GM19395 (cell line): ENCODE measurements at regions not wholly inside any gene's neighbourhood (a gene's known extent, or its start where the extent isn't known, plus 50 kb on each side); places are given as distances from the start of the nearest gene placed in this dataset.

Experiments
- ATAC-seq: cut with Tn5 transposase; IDR thresholded peaks from one replicate; pipeline ENCODE4 v1.9.1; 2021; ENCODE audit warnings: mild to moderate bottlenecking, moderate library complexity; ENCODE audit not compliant: unreplicated experiment

DNA sequence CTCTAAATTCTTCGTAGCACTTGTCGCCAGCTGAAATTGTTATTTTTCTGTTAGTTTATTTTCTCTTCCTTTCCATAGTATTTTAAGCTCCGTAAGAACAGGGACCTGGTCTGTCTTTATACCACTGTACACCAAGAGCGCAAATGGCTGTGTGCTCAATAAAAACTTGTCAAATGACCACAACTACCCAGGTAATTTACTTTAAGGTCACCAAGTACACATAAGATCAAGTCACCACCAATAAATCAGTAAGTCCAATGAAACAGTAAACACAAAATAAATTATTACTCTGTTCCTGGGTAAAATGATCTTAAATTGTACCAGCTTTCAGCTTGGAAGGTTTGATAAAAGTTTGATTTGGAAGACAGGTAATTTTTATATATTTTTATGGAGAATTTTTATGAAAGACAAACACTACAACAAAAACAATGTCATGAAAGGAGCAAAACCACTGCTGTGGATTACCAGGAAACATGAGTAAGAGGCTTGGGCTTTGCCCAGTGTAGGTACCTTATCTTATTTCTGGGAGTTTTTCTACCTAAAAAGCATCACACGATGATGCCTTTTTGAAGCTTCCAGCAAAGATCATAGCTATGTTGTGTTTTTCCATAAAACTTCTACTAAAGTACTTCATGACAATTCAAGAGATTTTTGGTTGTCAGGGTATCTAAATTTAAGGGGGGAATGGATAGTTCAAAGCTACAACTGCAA, 406.8 kb downstream of the SHQ1 start:
- no peak for ATAC-seq

DNA sequence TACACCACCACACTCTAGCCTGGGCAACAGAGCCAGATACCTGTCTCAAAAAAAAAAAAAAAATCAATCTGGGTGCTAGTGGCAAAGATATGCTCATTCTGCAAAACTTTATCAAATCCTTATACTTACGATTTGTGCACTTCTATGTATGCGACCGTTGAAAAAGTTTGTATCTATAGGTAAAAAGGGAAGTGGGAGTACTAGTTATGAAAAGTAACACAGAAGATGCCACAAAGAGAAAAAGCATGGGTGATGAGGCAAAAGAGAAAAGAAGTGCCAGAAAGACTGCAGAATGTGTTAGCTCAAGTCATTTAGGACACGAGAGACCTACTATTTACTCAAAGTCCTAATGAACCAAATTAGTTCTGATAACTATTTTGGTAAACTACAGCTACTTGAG, 407.8 kb downstream of the SHQ1 start:
- ATAC-seq: peak; percentile 48

DNA sequence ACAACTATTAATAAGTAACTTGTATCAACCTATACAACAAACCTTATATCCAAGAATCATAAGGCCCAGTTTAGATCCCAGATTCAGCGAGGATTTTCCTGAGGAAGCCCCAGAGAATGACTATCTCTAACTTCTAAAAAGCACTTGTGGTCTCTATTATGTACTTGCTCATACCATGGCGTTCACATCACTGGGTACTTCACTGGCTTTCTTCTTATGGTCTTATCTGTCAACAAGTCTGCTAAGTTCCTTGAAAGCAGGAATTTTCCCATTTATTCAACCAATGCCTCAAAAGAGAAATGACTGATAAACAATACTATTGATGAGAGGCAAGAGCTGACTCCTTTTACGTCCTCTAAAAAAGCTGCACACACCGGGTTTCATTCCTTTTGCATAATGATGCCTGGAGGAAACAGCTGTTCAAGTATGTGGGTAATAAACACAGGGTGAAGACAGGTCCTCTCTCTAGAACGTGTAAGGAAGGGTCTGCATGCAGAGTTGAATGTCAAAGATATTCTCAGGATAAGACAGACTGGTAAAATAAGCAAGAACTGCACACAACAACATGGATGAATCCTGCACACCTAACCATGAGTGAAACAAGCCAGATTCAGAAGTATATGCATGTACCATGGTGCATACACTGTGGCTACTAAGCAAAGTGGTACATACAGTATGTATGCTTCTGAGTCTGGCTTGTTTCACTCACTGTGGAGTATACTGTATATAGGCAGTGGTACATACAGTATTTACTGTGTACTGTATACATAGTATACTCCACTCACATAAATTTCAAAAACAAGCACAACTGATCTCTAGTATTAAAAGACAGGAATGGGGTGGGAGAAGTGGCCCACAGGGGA, 408.7 kb downstream of the SHQ1 start:
- ATAC-seq: peak; percentile 74

- no peak for ATAC-seq
These were observed 410.4 kb downstream of the SHQ1 start for GRCh38 chr3:72437661-72438406.

- ATAC-seq: no peak
These were observed 411.2 kb downstream of the SHQ1 start for GRCh38 chr3:72436863-72437592.

- ATAC-seq: no peak
These were observed 413.9 kb downstream of the SHQ1 start for GRCh38 chr3:72434296-72434695.

DNA sequence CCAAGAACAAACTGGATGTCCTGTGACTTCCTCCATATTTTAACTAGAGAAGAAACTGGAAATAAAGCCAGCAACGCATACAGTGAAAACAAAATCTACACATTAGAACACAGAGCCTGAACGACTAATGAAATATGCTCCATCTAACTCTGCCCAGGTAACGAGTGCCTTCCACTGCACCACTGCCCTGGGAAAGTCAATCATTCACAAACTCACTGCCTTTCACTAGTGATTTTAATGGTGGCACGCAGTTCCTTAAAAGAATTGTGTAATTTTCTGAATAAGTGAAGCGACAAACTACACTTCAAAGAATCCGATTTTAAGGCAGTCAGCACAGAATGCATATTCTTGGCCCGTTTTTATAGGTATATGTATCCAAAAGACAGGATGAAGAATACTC, 416.0 kb downstream of the SHQ1 start:
- no peak for ATAC-seq

DNA sequence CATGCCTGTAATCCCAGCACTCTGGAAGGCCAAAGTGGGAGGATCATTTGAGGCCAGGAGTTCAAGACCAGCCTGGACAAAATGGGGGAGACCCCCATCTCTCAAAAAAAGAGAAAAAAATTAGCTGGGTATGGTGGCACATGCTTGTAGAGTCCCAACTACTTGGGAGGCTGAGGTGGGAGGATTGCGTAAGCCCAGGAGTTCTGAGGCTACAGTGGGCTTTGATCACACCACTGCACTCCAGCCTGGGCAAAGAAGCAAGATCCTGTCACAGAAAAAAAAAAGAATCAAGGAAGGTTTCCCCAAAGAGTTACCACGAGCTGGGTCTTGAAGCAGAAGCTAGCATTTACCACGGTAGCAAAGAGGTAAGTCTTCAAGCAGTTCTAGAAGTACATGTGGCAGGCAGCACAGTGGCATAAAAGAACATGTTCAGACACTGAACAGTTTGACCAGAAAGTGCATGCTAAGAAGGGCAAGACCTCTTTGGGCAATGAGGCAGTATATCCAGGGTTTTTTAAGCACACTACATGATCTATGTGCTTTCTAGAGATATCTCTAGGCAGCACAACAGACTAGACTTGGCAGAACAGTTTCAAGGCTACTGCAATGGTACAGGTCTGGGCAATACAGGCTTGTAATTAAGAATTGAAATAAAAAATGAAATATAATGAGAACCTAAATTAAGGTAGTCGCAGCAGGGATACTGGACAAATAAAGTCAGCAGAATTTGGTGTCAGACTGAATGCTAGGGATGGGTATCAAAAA, 418.5 kb downstream of the SHQ1 start:
- ATAC-seq: no peak

DNA sequence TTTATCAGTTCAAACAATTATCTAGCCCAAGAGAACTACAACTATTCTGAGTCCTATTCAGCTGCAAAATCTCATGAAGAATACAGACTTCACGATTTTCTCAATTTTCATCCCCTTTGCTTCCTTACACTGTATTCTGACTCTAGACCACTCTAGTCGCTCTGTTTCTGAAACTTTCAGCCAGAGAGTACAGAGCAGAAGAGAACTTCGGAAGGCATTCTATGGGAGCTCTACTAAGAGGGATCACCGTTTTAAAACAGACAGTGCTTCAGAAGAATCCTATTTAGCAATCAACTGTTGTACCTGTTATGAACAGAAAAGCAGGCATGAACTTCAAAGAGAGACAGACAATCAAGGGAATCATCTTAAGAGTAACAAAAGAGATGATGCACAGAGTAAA, 419.4 kb downstream of the SHQ1 start:
- ATAC-seq: no peak

- no peak for ATAC-seq
These were observed 420.6 kb downstream of the SHQ1 start for GRCh38 chr3:72427624-72428023.

DNA sequence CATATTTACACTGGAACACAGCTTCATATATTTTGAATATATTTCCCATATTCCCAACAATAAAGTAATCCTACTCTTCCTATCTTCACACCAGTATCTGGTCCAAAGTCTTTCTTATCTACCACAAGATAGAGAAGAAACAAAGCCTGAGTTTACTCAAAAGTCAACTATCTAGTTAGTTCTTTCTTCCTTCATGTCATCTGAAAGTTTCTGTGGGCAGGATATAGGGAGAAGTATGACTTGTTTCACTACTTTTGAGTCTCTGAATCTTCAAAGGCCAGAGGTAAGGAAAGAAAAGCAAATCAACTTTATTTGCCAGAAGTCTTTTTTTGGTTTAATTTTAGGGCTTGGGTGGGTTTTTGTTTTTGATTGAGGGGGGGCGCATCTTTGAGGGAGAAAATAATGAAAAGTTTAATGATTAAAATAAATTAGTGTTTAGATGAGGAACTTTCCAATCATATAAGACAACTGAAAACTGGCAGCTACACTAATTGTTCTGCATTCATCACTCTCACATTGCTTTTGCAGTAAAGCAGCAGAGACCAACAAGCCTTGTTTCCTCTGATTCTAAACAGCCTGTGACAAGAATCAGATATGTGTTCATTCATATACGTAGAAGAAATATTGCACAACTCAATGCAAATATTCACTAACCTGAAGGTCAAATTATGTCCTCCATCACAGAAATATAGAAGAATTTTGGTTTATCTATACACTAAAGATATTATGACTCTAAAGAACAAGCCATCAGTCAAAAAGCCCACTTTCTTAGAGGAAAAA, 421.4 kb downstream of the SHQ1 start:
- peak; percentile 85 for ATAC-seq

GRCh38 chr3:72423643-72424042, 424.6 kb downstream of the SHQ1 start:
- ATAC-seq: no peak

DNA sequence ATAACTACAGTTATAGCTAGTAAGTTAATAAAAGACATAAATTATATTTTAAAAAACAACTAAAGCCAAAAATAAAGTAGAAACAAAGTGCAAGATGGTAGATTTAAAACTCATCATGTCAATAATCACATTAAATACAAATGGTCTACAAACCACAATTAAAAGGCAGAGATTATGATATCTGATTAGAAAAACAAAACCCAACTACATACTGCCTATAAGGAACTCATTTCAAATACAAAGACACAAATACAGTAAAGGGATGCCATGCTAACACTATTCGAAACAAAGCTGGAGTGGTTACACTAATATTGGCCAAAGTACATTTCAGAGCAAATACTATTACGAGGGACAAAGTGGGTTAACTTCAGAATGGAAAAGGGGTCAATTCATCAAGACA, 426.5 kb downstream of the SHQ1 start:
- no peak for ATAC-seq

GRCh38 chr3:72421126-72421525, 427.1 kb downstream of the SHQ1 start:
- no peak for ATAC-seq

DNA sequence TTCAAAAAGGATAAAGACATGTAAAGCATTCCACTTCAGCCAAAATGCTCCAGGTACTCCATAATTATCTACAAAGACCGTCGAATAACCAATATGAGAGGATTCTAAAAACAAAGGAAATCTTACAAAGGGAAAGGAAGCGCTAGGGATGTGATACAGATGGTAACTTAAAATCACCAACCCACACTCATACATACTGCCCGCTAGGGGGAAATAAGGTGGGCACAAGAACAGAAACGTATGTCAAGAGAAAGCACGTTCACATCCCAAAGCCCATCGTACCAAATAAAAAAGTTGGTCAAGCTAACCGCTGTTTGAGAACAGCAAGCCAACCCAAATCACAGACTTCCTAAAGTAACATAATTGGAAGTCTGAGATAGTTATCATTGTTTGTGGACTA, 429.4 kb downstream of the SHQ1 start:
- ATAC-seq: no peak

- no peak for ATAC-seq
These were observed 430.0 kb downstream of the SHQ1 start for GRCh38 chr3:72418244-72418643.

DNA sequence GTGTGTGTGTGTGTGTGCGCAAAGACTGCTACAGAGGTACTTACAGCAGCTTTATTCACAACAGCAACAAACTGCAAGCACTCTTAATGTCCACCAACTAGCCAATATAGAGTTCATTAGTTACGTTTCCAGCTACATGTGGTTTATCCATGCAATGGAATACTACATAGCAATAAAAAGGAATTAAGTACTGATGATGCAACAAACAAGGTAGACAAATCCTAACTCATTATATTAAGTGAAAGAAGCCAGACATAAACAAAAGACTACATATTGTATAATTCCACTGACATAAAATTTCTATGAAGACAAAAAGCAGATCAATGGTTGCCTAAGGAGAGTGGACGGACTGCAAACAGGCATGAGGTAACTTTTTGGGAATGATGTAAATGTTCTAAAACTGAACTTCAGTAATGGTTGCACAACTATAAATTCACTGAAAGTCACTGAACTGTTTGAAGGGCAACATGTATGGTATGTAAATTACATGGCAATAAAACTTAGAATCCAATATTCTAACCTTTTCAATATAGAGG, 433.7 kb downstream of the SHQ1 start:
- no peak for ATAC-seq

DNA sequence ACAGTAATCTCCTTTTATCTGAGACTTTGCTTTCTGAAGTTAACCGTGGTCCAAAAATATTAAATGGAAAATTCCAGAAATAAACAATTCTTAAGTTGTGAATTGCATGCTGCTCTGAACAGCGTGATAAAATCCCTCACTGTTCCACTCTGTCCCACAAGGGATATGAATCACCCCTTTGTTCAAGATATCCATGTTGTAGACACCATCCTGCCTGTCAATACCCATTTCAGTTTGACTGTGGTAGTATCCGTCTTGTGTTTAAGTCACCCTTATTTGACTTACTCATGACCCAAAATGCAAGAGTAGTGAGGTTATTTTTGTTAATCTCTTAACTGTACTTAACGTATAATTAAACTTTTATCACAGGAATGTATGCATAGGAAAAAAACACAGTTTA, 435.0 kb downstream of the SHQ1 start:
- ATAC-seq: no peak

GRCh38 chr3:72412340-72412956, 435.8 kb downstream of the SHQ1 start:
- ATAC-seq: no peak
